ENCODE measurements at regions not wholly inside any gene's neighbourhood (a gene's known extent, or its start where the extent isn't known, plus 50 kb on each side); places are given as distances from the start of the nearest gene placed in this dataset.

- Histone ChIP-seq H3K27ac (no peak overlapping the region), H3K4me1 (no peaks in the 10 kb centered on the region), H3K36me3 (replicated peaks in 1 of 2; ENCODE audit: insufficient read depth in 1 of 2, low read depth in 2 of 2) (no peaks in the 10 kb centered on the region), H3K9me3 (no peaks in the 10 kb centered on the region), H3K4me3 (no peak overlapping the region), H3K27me3 (no peaks in the 10 kb centered on the region)
- ATAC-seq (no peak), DNase-seq (no peak)
- TF ChIP-seq CTCF (IDR thresholded peaks at IDR 0.05): no peak
- no peak for TF ChIP-seq POLR2A (IDR thresholded peaks at IDR 0.05)
- intact Hi-C loops (cut with DNase I): no loop called here
- WGBS, 2 donors: 59 to 64% methylated on average over 2 of the region's 2 CpGs
These were observed 284.1 kb downstream of the ZBBX start for GRCh38 chr3:167095976-167096375.

- Histone ChIP-seq H3K27me3 (no peaks in the 10 kb centered on the region), H3K4me1 (no peaks in the 10 kb centered on the region), H3K9me3 (no peaks in the 10 kb centered on the region), H3K36me3 (replicated peaks in 1 of 2; ENCODE audit: insufficient read depth in 1 of 2, low read depth in 2 of 2) (no peaks in the 10 kb centered on the region), H3K27ac (no peak overlapping the region), H3K4me3 (no peak overlapping the region)
- TF ChIP-seq CTCF (IDR thresholded peaks at IDR 0.05): no peak
- ATAC-seq (no peak), DNase-seq (no peak)
- intact Hi-C loops (cut with DNase I): no loop called here
These were observed 285.5 kb downstream of the ZBBX start for GRCh38 chr3:167094632-167095031.

GRCh38 chr3:167091226-167091625 lies 288.9 kb downstream of the ZBBX start:
- no peak overlapping the region for H3K27ac ChIP-seq
- ATAC-seq (no peak), DNase-seq (no peak)
- no peak for TF ChIP-seq POLR2A (IDR thresholded peaks at IDR 0.05)
- no peak overlapping the region for H3K4me3 ChIP-seq
- no peaks in the 10 kb centered on the region for H3K4me1 ChIP-seq
- H3K9me3 ChIP-seq: no peaks in the 10 kb centered on the region
- 37 to 46% methylated on average over 2 of the region's 2 CpGs for WGBS, 2 donors
- no peaks in the 10 kb centered on the region for H3K36me3 ChIP-seq (replicated peaks in 1 of 2; ENCODE audit: insufficient read depth in 1 of 2, low read depth in 2 of 2)
- no peaks in the 10 kb centered on the region for H3K27me3 ChIP-seq
- intact Hi-C loops (cut with DNase I): no loop called here

- Histone ChIP-seq H3K4me1 (no peaks in the 10 kb centered on the region), H3K4me3 (no peak overlapping the region), H3K9me3 (no peaks in the 10 kb centered on the region), H3K27ac (no peak overlapping the region), H3K36me3 (replicated peaks in 1 of 2; ENCODE audit: insufficient read depth in 1 of 2, low read depth in 2 of 2) (no peaks in the 10 kb centered on the region), H3K27me3 (no peaks in the 10 kb centered on the region)
- intact Hi-C loops (cut with DNase I): no loop called here
- no peak for ATAC-seq
- WGBS, 2 donors: 55 to 59% methylated on average over 2 of the region's 2 CpGs
- DNase-seq: no peak
- TF ChIP-seq POLR2A (IDR thresholded peaks at IDR 0.05) (no peak), CTCF (IDR thresholded peaks at IDR 0.05) (no peak)
These were observed 295.6 kb downstream of the ZBBX start for GRCh38 chr3:167084545-167084944.

- Histone ChIP-seq H3K4me1 (no peaks in the 10 kb centered on the region), H3K9me3 (no peaks in the 10 kb centered on the region), H3K36me3 (replicated peaks in 1 of 2; ENCODE audit: insufficient read depth in 1 of 2, low read depth in 2 of 2) (no peaks in the 10 kb centered on the region), H3K27ac (no peak overlapping the region), H3K27me3 (no peaks in the 10 kb centered on the region), H3K4me3 (no peak overlapping the region)
- intact Hi-C loops (cut with DNase I): no loop called here
- TF ChIP-seq POLR2A (IDR thresholded peaks at IDR 0.05) (no peak), CTCF (IDR thresholded peaks at IDR 0.05) (no peak)
- no peak for ATAC-seq
- WGBS, 2 donors: 80 to 88% methylated on average over 7 of the region's 7 CpGs
- DNase-seq: no peak
These were observed 302.0 kb downstream of the ZBBX start for GRCh38 chr3:167078070-167078622.

All from body of pancreas (tissue), 4 donors.